CD14-positive monocyte (primary cell): ENCODE measurements at regions not wholly inside any gene's neighbourhood (a gene's known extent, or its start where the extent isn't known, plus 50 kb on each side); places are given as distances from the start of the nearest gene placed in this dataset.

ENCODE experiments used
- DNase-seq, 3 donors: peaks; one replicate each; pipeline ENCODE4 v3.0.0-alpha.2; 2011 to 2022
- H2AFZ ChIP-seq: 2 replicates; pipeline ENCODE4 v1.6.0; 2012; ENCODE audit warnings: mild to moderate bottlenecking, low read depth, low read length, inconsistent platforms; ENCODE audit not compliant: insufficient read depth, poor library complexity, severe bottlenecking
- H3K27ac ChIP-seq, 2 donors: 1 replicate in 1 of 2; 2 replicates in 1 of 2; pipeline ENCODE4 v1.5.1; 2012 to 2013; ENCODE audit warnings: low read length in 2 of 2, control low read depth in 1 of 2, inconsistent platforms in 1 of 2, low read depth in 1 of 2, mild to moderate bottlenecking in 1 of 2
- H3K27me3 ChIP-seq, 2 donors: one replicate each; pipeline versions ENCODE4 v1.6.0 to v1.6.1; 2011 to 2013; ENCODE audit warnings: low read length in 2 of 2; ENCODE audit not compliant: control insufficient read depth in 2 of 2, insufficient read depth in 2 of 2
- H3K36me3 ChIP-seq, 2 donors: replicated peaks in 1 of 2; 1 replicate in 1 of 2; 2 replicates in 1 of 2; pipeline versions ENCODE4 v1.5.1 to v1.6.1; 2012 to 2013; ENCODE audit warnings: low read length in 2 of 2, control low read depth in 1 of 2, inconsistent platforms in 1 of 2, mild to moderate bottlenecking in 1 of 2; ENCODE audit not compliant: insufficient read depth in 2 of 2, control insufficient read depth in 1 of 2
- H3K4me1 ChIP-seq, 2 donors: 1 replicate in 1 of 2; 2 replicates in 1 of 2; pipeline versions ENCODE4 v1.5.1 to v1.6.1; 2012 to 2013; ENCODE audit warnings: low read length in 2 of 2, control low read depth in 1 of 2, inconsistent platforms in 1 of 2, mild to moderate bottlenecking in 1 of 2, moderate library complexity in 1 of 2; ENCODE audit not compliant: insufficient read depth in 2 of 2, control insufficient read depth in 1 of 2
- H3K4me2 ChIP-seq: replicated peaks from 2 replicates; pipeline ENCODE3; 2012; ENCODE audit warnings: low read length, moderate library complexity, mild to moderate bottlenecking; ENCODE audit not compliant: poor library complexity, severe bottlenecking; ENCODE audit errors: extremely low read depth
- H3K4me3 ChIP-seq, 3 experiments: fragments of 200-600 bp in 1 of 3; sonication (generic) in 1 of 3; replicated peaks in 1 of 3; 1 replicate in 2 of 3; 2 replicates in 1 of 3; pipeline ENCODE4 v1.5.1; 2011 to 2013; ENCODE audit warnings: low read length in 3 of 3, mild to moderate bottlenecking in 3 of 3, control low read depth in 2 of 3, low read depth in 2 of 3, inconsistent platforms in 1 of 3, moderate library complexity in 1 of 3
- H3K79me2 ChIP-seq: 2 replicates; pipeline ENCODE4 v1.6.0; 2012; ENCODE audit warnings: mild to moderate bottlenecking, control low read depth, inconsistent platforms, low read length, moderate library complexity; ENCODE audit not compliant: insufficient read depth
- H3K9ac ChIP-seq: 2 replicates; pipeline ENCODE4 v1.6.0; 2017; ENCODE audit warnings: low read length, mild to moderate bottlenecking; ENCODE audit not compliant: insufficient read depth, poor library complexity, severe bottlenecking
- H3K9me3 ChIP-seq, 2 donors: replicated peaks in 1 of 2; 1 replicate in 1 of 2; 2 replicates in 1 of 2; pipeline versions ENCODE4 v1.5.1 to v1.6.1; 2012 to 2013; ENCODE audit warnings: low read length in 2 of 2, control low read depth in 1 of 2; ENCODE audit not compliant: control insufficient read depth in 1 of 2, insufficient read depth in 1 of 2
- H4K20me1 ChIP-seq: 2 replicates; pipeline ENCODE4 v1.6.0; 2012; ENCODE audit warnings: mild to moderate bottlenecking, low read length, control low read depth, moderate library complexity; ENCODE audit not compliant: insufficient read depth
- H3K27ac Mint-ChIP-seq, 7 donors: one replicate each; pipeline ENCODE4 v1.8.0; 2020; ENCODE audit warnings: mild to moderate bottlenecking in 7 of 7, mixed read lengths in 7 of 7, moderate library complexity in 6 of 7, inconsistent platforms in 2 of 7
- H3K27me3 Mint-ChIP-seq, 3 donors: one replicate each; pipeline ENCODE4 v1.8.0; 2021 to 2022; ENCODE audit warnings: low read depth in 3 of 3, mild to moderate bottlenecking in 3 of 3, mixed read lengths in 3 of 3, moderate library complexity in 3 of 3, inconsistent platforms in 1 of 3
- H3K36me3 Mint-ChIP-seq, 2 donors: one replicate each; pipeline ENCODE4 v1.8.0; 2020; ENCODE audit warnings: mixed read lengths in 2 of 2, inconsistent platforms in 1 of 2, mild to moderate bottlenecking in 1 of 2
- H3K4me1 Mint-ChIP-seq: one replicate; pipeline ENCODE4 v1.8.0; 2020; ENCODE audit warnings: mild to moderate bottlenecking, mixed read lengths
- H3K4me3 Mint-ChIP-seq, 2 donors: one replicate each; pipeline ENCODE4 v1.8.0; 2020; ENCODE audit warnings: mild to moderate bottlenecking in 2 of 2, mixed read lengths in 2 of 2, moderate library complexity in 1 of 2
- H3K9me3 Mint-ChIP-seq, 7 donors: one replicate each; pipeline ENCODE4 v1.8.0; 2020 to 2022; ENCODE audit warnings: mixed read lengths in 7 of 7, mild to moderate bottlenecking in 6 of 7, moderate library complexity in 6 of 7, inconsistent platforms in 2 of 7
- WGBS: methylation state at CpG from one replicate; pipeline ENCODE4 v1.1.5; 2013; ENCODE audit warnings: missing lambda C conversion rate; ENCODE audit not compliant: insufficient coverage; 5-methylcytosine and 5-hydroxymethylcytosine counted together
- intact Hi-C, 2 donors: fragments of 100-400 bp; cut with micrococcal nuclease; formaldehyde crosslinking; loops; one replicate each; pipeline versions ENCODE4 v1.15.0 to v1.15.1; 2023
- TF ChIP-seq, protein P1 (sequence below): fragments of 200-600 bp; IDR thresholded peaks from one replicate; pipeline ENCODE4 v1.8.0; 2022; ENCODE audit warnings: antibody characterized with exemption, mild to moderate bottlenecking

GRCh38 chr1:241408170-241408569, 51.2 kb upstream of the RGS7 start:
- H3K27me3 ChIP-seq = no peaks in the 10 kb centered on the region
- no peaks in the 10 kb centered on the region for H3K4me1 Mint-ChIP-seq
- no peak overlapping the region for H3K27ac ChIP-seq
- peaks cover 0 to 2% (median 0%) of the 10 kb centered on the region in 7 donors for H3K9me3 Mint-ChIP-seq
- TF ChIP-seq, protein P1, sequence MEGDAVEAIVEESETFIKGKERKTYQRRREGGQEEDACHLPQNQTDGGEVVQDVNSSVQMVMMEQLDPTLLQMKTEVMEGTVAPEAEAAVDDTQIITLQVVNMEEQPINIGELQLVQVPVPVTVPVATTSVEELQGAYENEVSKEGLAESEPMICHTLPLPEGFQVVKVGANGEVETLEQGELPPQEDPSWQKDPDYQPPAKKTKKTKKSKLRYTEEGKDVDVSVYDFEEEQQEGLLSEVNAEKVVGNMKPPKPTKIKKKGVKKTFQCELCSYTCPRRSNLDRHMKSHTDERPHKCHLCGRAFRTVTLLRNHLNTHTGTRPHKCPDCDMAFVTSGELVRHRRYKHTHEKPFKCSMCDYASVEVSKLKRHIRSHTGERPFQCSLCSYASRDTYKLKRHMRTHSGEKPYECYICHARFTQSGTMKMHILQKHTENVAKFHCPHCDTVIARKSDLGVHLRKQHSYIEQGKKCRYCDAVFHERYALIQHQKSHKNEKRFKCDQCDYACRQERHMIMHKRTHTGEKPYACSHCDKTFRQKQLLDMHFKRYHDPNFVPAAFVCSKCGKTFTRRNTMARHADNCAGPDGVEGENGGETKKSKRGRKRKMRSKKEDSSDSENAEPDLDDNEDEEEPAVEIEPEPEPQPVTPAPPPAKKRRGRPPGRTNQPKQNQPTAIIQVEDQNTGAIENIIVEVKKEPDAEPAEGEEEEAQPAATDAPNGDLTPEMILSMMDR = no peak
- no peaks in the 10 kb centered on the region for H3K36me3 Mint-ChIP-seq
- H3K36me3 ChIP-seq = no peaks in the 10 kb centered on the region
- H3K27me3 Mint-ChIP-seq = peaks cover 0 to 3% (median 2%) of the 10 kb centered on the region in 3 donors
- H2AFZ ChIP-seq = no peak overlapping the region
- no peak for DNase-seq
- intact Hi-C loops = no loop called here
- WGBS = no CpG with 5 or more reads among the region's 3 CpGs
- H3K27ac Mint-ChIP-seq = no peak overlapping the region
- H3K9me3 ChIP-seq = no peaks in the 10 kb centered on the region
- H3K79me2 ChIP-seq = no peaks in the 10 kb centered on the region
- no peak overlapping the region for H3K9ac ChIP-seq
- no peak overlapping the region for H3K4me3 Mint-ChIP-seq
- no peaks in the 10 kb centered on the region for H4K20me1 ChIP-seq
- H3K4me3 ChIP-seq = no peak overlapping the region
- no peak overlapping the region for H3K4me2 ChIP-seq
- no peaks in the 10 kb centered on the region for H3K4me1 ChIP-seq
